Testis (tissue), 2 donors: ENCODE measurements at regions not wholly inside any gene's neighbourhood (a gene's known extent, or its start where the extent isn't known, plus 50 kb on each side); places are given as distances from the start of the nearest gene placed in this dataset.

Source experiments
- CTCF ChIP-seq, 3 experiments: fragments of 450-650 bp in 2 of 3; fragments of 200-600 bp in 1 of 3; sonication (generic) in 1 of 3; IDR thresholded peaks; one replicate each; pipeline ENCODE4 v1.5.1; 2016 to 2019; ENCODE audit warnings: antibody characterized with exemption in 3 of 3, mild to moderate bottlenecking in 2 of 3, moderate library complexity in 1 of 3
- POLR2A ChIP-seq: fragments of 450-650 bp; IDR thresholded peaks from one replicate; pipeline ENCODE4 v1.6.1; 2017; ENCODE audit warnings: antibody characterized with exemption, mild to moderate bottlenecking, moderate library complexity

DNA sequence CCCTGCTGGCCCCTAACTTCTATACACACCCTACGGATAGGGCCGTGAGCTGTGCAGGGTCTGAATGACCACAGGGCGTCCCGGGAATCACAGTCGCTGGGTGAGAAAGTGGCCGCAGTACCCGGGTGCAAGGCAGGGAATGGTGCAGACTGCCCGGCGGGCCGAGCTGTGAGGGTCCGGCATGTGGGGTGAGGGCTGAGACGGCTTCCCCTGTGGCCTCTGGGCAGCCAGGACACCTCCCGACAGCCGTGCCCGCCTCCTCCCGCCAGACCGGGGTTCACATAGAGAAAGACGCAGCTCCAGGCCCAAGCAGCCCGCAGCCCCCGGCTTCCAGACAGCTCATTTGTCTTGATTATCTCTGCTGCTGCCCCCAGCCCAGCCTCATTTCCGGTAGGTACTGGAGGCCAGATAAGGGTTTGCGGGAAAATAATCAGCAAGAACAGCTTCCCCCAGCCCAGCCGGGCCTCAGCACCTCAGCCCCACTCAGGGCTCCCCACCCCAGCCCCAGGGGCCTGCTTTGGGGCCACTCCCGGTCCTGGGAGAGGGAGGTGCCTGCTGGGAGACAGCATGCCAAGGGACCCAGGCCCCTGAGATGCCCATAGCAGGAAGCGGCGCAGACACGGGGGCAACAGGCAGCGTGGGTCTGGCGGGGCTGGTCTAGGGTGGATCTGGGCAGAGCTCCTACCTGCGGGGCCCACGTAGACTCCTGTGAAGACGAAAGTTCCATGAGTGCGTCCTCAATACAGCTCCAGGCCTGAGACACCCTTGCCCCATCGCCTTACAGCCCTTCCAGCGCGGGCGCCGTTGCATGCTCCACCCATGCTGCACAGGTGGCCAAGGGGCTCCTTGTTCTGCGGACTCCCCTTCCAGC, 123.1 kb downstream of the BRD1 start:
- TF ChIP-seq CTCF (IDR thresholded peaks at IDR 0.05) = no peak
- no peak for TF ChIP-seq POLR2A
